Heart left ventricle (tissue), 13 donors: ENCODE measurements at regions not wholly inside any gene's neighbourhood (a gene's known extent, or its start where the extent isn't known, plus 50 kb on each side); places are given as distances from the start of the nearest gene placed in this dataset.

Experiments used
- POLR2A ChIP-seq, 2 donors: fragments of 450-650 bp; IDR thresholded peaks; one replicate each; pipeline ENCODE4 v1.6.1; 2017; ENCODE audit warnings: antibody characterized with exemption in 2 of 2, mild to moderate bottlenecking in 2 of 2, moderate library complexity in 2 of 2
- TF ChIP-seq, protein P1 (sequence below), 12 donors: fragments of 200-600 bp; sonication (generic) in 4 of 12; IDR thresholded peaks; one replicate each; pipeline versions ENCODE4 v1.5.0 to v1.8.0; 2018 to 2022; ENCODE audit warnings: antibody characterized with exemption in 12 of 12, mild to moderate bottlenecking in 5 of 12
- donor health status: ischemic (EF 13 %, LVEDD 7.1; RV severe dilation, severe dysfunction).
- donor health status: DM: no; HTN: yes; CAD: no.
- donor health status: DM: no; HTN: no; CAD: no.
- donor health status: ischemic (EF 25% LVEDD 6.9; RV normal size, moderate dysfunction).
- donor health status: ischemic (EF 25% LVEDD 5.7; RV mildly dilated, moderate dysfunction).
- donor health status: ischemic (EF 35%, LVEDD 5.7; RV mildly dilated, moderate dysfunction).
- donor health status: nonischemic (EF 11% LVEDD 7.7; RV severe dilation, severe dysfunction).
- donor health status: DM: yes; HTN: yes; CAD: no.
- donor health status: PGD.
- donor health status: ischemic (EF 29% LVEDD 5.4; RV normal size, mild dysfunction).
- donor health status: nonischemic (EF 23%, LVEDD 6.1; RV moderate dilation, normal function).

DNA sequence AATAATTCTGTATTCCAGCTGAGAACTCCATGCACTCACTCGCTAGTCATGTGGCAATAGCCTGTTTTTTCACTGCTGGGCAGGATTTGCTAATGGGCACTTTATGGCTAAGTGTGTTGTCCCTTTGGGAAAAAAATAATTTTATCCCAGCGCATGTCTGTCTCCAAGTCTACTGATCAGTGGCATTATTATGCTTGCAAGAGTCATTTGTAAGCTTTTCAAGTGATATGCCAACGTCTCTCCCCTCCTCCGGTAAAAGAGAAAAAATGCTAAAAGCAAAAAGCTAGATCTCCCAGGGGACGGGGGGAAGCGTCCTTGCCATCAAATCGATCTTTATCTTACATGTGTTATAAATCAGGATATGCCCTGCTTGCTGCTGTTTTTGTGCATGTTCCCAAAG lies 407.7 kb downstream of the CDH26 start:
- TF ChIP-seq, protein P1, sequence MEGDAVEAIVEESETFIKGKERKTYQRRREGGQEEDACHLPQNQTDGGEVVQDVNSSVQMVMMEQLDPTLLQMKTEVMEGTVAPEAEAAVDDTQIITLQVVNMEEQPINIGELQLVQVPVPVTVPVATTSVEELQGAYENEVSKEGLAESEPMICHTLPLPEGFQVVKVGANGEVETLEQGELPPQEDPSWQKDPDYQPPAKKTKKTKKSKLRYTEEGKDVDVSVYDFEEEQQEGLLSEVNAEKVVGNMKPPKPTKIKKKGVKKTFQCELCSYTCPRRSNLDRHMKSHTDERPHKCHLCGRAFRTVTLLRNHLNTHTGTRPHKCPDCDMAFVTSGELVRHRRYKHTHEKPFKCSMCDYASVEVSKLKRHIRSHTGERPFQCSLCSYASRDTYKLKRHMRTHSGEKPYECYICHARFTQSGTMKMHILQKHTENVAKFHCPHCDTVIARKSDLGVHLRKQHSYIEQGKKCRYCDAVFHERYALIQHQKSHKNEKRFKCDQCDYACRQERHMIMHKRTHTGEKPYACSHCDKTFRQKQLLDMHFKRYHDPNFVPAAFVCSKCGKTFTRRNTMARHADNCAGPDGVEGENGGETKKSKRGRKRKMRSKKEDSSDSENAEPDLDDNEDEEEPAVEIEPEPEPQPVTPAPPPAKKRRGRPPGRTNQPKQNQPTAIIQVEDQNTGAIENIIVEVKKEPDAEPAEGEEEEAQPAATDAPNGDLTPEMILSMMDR (IDR thresholded peaks at IDR 0.05): no peak
- no peak for TF ChIP-seq POLR2A (IDR thresholded peaks at IDR 0.05)
